ENCODE measurements at regions not wholly inside any gene's neighbourhood (a gene's known extent, or its start where the extent isn't known, plus 50 kb on each side); places are given as distances from the start of the nearest gene placed in this dataset.
"Not testable (repeated sequence)": the region's sequence is repeated elsewhere in the genome, so short reads cannot be mapped to it uniquely, and the experiment has no call there.

GRCh38 chr4:27075603-27076002, 215.0 kb downstream of the STIM2 start:
- in situ Hi-C loops (cut with HindIII; ENCODE audit: low sequenced_read_pairs), result not testable (repeated sequence)

GRCh38 chr4:27078934-27079455, 218.4 kb downstream of the STIM2 start:
- in situ Hi-C loops (cut with HindIII; ENCODE audit: low sequenced_read_pairs), result no loop called here

- in situ Hi-C loops (cut with HindIII; ENCODE audit: low sequenced_read_pairs), result no loop called here
These were observed 221.3 kb downstream of the STIM2 start for GRCh38 chr4:27081675-27082586.

GRCh38 chr4:27082776-27083175, 222.1 kb downstream of the STIM2 start:
- in situ Hi-C loops (cut with HindIII; ENCODE audit: low sequenced_read_pairs), result no loop called here

GRCh38 chr4:27084685-27085361, 224.2 kb downstream of the STIM2 start:
- in situ Hi-C loops (cut with HindIII; ENCODE audit: low sequenced_read_pairs), result no loop called here

- in situ Hi-C loops (cut with HindIII; ENCODE audit: low sequenced_read_pairs), result no loop called here
These were observed 224.8 kb downstream of the STIM2 start for GRCh38 chr4:27085396-27085795.

- in situ Hi-C loops (cut with HindIII; ENCODE audit: low sequenced_read_pairs), result no loop called here
These were observed 226.8 kb downstream of the STIM2 start for GRCh38 chr4:27087306-27088045.

GRCh38 chr4:27088491-27088890, 227.8 kb downstream of the STIM2 start:
- in situ Hi-C loops (cut with HindIII; ENCODE audit: low sequenced_read_pairs), result no loop called here

GRCh38 chr4:27089186-27089585, 228.5 kb downstream of the STIM2 start:
- in situ Hi-C loops (cut with HindIII; ENCODE audit: low sequenced_read_pairs), result no loop called here

- in situ Hi-C loops (cut with HindIII; ENCODE audit: low sequenced_read_pairs), result no loop called here
These were observed 229.8 kb downstream of the STIM2 start for GRCh38 chr4:27090406-27090805.

- in situ Hi-C loops (cut with HindIII; ENCODE audit: low sequenced_read_pairs), result no loop called here
These were observed 233.6 kb downstream of the STIM2 start for GRCh38 chr4:27094224-27094623.

GRCh38 chr4:27094783-27095182, 234.1 kb downstream of the STIM2 start:
- in situ Hi-C loops (cut with HindIII; ENCODE audit: low sequenced_read_pairs), result no loop called here

- in situ Hi-C loops (cut with HindIII; ENCODE audit: low sequenced_read_pairs), result no loop called here
These were observed 235.6 kb downstream of the STIM2 start for GRCh38 chr4:27096142-27096824.

GRCh38 chr4:27098034-27098433, 237.4 kb downstream of the STIM2 start:
- in situ Hi-C loops (cut with HindIII; ENCODE audit: low sequenced_read_pairs), result no loop called here

- in situ Hi-C loops (cut with HindIII; ENCODE audit: low sequenced_read_pairs), result no loop called here
These were observed 240.1 kb downstream of the STIM2 start for GRCh38 chr4:27100713-27101112.

GRCh38 chr4:27101126-27101525, 240.5 kb downstream of the STIM2 start:
- in situ Hi-C loops (cut with HindIII; ENCODE audit: low sequenced_read_pairs), result no loop called here

GRCh38 chr4:27101561-27101960, 240.9 kb downstream of the STIM2 start:
- in situ Hi-C loops (cut with HindIII; ENCODE audit: low sequenced_read_pairs), result no loop called here

- in situ Hi-C loops (cut with HindIII; ENCODE audit: low sequenced_read_pairs), result no loop called here
These were observed 251.0 kb downstream of the STIM2 start for GRCh38 chr4:27111627-27112026.

GRCh38 chr4:27112587-27112986, 251.9 kb downstream of the STIM2 start:
- in situ Hi-C loops (cut with HindIII; ENCODE audit: low sequenced_read_pairs), result no loop called here

GRCh38 chr4:27115221-27115620, 254.6 kb downstream of the STIM2 start:
- in situ Hi-C loops (cut with HindIII; ENCODE audit: low sequenced_read_pairs), result no loop called here

GRCh38 chr4:27117453-27117852, 256.8 kb downstream of the STIM2 start:
- in situ Hi-C loops (cut with HindIII; ENCODE audit: low sequenced_read_pairs), result no loop called here

All from endothelial cell of hepatic sinusoid (primary cell).